ENCODE measurements at regions not wholly inside any gene's neighbourhood (a gene's known extent, or its start where the extent isn't known, plus 50 kb on each side); places are given as distances from the start of the nearest gene placed in this dataset.

DNA sequence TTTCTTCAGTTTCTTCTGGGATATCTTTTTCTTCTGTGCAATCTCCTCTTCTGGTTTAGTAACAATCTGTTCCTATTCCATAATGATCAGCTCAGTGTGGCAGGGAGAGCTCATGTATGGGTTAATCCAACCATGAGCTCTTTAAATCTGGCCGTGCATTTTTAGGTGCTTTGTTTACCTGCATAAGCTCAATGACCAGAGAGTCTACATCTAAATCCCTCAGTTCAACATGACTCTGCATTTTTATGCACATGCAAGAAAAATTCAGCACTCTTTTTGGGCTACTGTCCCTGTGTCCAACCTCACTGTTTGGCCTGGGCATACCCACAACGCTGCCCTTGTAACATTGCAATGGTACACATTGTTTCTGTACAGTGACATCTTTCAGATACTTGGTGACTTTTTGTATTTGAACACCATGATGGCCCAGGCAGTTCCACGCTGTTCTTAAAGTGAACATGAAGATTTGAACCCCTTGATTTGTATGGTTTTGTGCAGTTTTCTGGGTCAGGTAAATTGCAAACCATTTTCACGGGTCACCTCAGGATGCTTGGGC, 243.3 kb upstream of the SRRM4 start:
- H3K4me1 ChIP-seq (ENCODE audit: control insufficient read depth in 2 of 2, insufficient read depth in 2 of 2, low read length in 1 of 2): no peaks in the 10 kb centered on the region
- no peaks in the 10 kb centered on the region for H3K36me3 ChIP-seq (ENCODE audit: control insufficient read depth in 2 of 2, insufficient read depth in 2 of 2, low read length in 1 of 2)
- 68 to 70% methylated on average over 4 of the region's 4 CpGs for WGBS, 2 donors
- H3K4me3 ChIP-seq (ENCODE audit: low read depth in 1 of 2, low read length in 2 of 2): no peak overlapping the region
- H3K27me3 ChIP-seq (ENCODE audit: control insufficient read depth in 1 of 2, insufficient read depth in 2 of 2, low read length in 2 of 2): no peaks in the 10 kb centered on the region
- H3K9me3 ChIP-seq (ENCODE audit: control insufficient read depth in 2 of 2, insufficient read depth in 1 of 2, low read depth in 1 of 2, low read length in 1 of 2): peaks cover 0 to 3% of the 10 kb centered on the region in 2 donors
- no peak overlapping the region for H3K27ac ChIP-seq (ENCODE audit: low read depth in 2 of 2, low read length in 1 of 2)

DNA sequence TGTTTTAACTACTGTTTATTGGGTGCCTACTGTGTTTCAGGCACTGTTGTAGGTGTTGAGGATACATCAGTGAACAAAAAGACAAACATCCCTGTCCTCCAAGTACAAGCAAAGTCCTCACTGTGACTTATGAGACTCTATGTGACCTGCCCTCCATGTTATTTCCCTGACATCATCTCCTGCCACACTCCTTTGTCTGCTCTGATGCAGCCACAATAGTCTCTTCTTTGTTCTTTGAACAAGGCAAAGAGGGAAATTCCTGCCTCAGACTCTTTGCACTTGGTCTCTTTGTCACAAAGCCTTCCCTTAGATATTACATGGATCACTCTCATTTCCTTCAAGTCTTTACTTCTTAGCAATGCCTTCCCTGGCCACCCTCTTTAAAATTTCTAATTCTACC, 240.1 kb upstream of the SRRM4 start:
- no peak overlapping the region for H3K27ac ChIP-seq (ENCODE audit: low read depth in 2 of 2, low read length in 1 of 2)

DNA sequence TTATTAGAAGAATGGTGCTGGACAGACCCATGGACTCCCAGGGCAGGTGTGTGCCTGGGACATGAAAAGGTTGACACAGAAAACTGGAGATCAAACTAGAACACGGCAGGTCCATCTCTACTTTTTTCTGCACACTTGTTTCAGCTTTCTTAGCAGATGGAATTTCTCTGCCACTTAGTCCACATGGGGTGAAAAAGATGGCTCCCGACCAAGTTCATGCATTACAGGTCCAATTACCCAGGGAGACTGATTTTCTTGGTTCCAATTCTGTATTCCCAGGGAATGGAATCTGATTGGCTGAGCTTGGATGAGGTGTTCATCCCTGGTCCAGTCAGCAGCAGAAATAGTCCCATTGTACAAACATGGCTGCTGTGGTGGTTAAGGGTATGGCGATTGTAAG, 238.9 kb upstream of the SRRM4 start:
- no peaks in the 10 kb centered on the region for H3K4me1 ChIP-seq (ENCODE audit: control insufficient read depth in 2 of 2, insufficient read depth in 2 of 2, low read length in 1 of 2)
- no peak overlapping the region for H3K27ac ChIP-seq (ENCODE audit: low read depth in 2 of 2, low read length in 1 of 2)
- no peaks in the 10 kb centered on the region for H3K9me3 ChIP-seq (ENCODE audit: control insufficient read depth in 2 of 2, insufficient read depth in 1 of 2, low read depth in 1 of 2, low read length in 1 of 2)
- 69 to 74% methylated on average over 3 of the region's 3 CpGs for WGBS, 2 donors
- H3K36me3 ChIP-seq (ENCODE audit: control insufficient read depth in 2 of 2, insufficient read depth in 2 of 2, low read length in 1 of 2): no peaks in the 10 kb centered on the region
- H3K27me3 ChIP-seq (ENCODE audit: control insufficient read depth in 1 of 2, insufficient read depth in 2 of 2, low read length in 2 of 2): no peaks in the 10 kb centered on the region
- H3K4me3 ChIP-seq (ENCODE audit: low read depth in 1 of 2, low read length in 2 of 2): no peak overlapping the region

More for the DNA sequence above, 240.1 kb upstream of the SRRM4 start:
- Histone ChIP-seq H3K36me3 (ENCODE audit: control insufficient read depth in 2 of 2, insufficient read depth in 2 of 2, low read length in 1 of 2) (no peaks in the 10 kb centered on the region), H3K4me3 (ENCODE audit: low read depth in 1 of 2, low read length in 2 of 2) (no peak overlapping the region), H3K4me1 (ENCODE audit: control insufficient read depth in 2 of 2, insufficient read depth in 2 of 2, low read length in 1 of 2) (no peaks in the 10 kb centered on the region), H3K9me3 (ENCODE audit: control insufficient read depth in 2 of 2, insufficient read depth in 1 of 2, low read depth in 1 of 2, low read length in 1 of 2) (peaks cover 0 to 3% of the 10 kb centered on the region in 2 donors), H3K27me3 (ENCODE audit: control insufficient read depth in 1 of 2, insufficient read depth in 2 of 2, low read length in 2 of 2) (no peaks in the 10 kb centered on the region)

DNA sequence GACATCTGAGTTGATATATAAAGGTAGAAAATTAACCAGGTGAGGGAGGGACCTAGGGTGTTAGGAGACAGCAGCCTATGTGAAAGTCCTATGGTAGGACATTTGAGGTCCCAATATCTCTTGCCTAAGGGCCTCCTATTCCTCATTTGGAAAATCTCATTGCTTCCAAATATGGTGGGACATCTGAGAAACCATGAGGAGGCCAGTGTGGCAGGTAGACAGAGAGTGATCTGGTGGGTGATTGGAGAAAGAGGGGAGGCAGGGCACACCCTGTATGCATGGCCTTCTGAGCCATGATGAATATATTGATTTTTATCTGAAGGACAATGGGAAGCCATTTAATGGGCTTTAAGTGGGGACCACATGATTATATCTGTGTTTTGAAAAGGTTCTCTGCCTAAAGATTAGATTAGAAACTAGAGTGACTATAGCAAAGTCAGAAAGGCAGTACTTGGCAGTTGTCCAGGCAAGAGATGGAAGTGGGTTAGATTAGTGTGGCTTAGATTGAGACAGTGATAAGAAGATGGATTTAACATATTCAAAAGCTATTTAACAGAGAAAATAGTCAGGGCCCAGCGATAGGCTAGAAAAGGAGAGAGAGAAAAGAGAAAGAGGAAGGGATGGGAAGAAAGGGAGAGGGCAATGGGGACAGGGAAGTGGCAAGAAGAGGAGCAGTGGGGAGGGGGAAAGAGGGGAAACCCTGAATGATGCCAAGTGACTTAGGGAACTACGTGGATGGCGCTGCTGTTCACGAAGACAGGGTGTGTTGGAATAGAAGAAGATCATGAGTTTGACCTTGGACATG, 237.2 kb upstream of the SRRM4 start:
- no peaks in the 10 kb centered on the region for H3K4me1 ChIP-seq (ENCODE audit: control insufficient read depth in 2 of 2, insufficient read depth in 2 of 2, low read length in 1 of 2)
- H3K27ac ChIP-seq (ENCODE audit: low read depth in 2 of 2, low read length in 1 of 2): no peak overlapping the region
- H3K9me3 ChIP-seq (ENCODE audit: control insufficient read depth in 2 of 2, insufficient read depth in 1 of 2, low read depth in 1 of 2, low read length in 1 of 2): no peaks in the 10 kb centered on the region
- H3K27me3 ChIP-seq (ENCODE audit: control insufficient read depth in 1 of 2, insufficient read depth in 2 of 2, low read length in 2 of 2): no peaks in the 10 kb centered on the region
- no peaks in the 10 kb centered on the region for H3K36me3 ChIP-seq (ENCODE audit: control insufficient read depth in 2 of 2, insufficient read depth in 2 of 2, low read length in 1 of 2)
- no peak overlapping the region for H3K4me3 ChIP-seq (ENCODE audit: low read depth in 1 of 2, low read length in 2 of 2)
- 75 to 78% methylated on average over 4 of the region's 4 CpGs for WGBS, 2 donors

DNA sequence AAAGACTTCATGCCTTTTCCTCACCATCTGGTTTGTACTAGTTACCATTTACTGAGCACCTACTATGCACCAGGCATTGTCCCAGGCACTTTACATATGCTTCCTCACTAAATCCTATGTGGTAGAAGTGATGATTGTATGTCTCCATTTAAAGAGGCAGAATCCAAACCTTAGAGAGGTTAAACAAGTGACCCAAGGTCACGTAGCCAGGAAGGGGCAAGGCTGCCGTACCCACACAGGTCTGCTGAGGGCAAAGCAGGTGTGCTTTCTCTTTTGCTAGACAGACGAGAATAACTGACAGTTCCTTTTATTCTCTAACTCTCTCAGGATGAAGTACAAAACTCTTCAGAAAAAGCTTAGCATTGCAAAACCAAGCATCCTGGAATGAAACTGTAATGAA, 235.2 kb upstream of the SRRM4 start:
- no peak overlapping the region for H3K27ac ChIP-seq (ENCODE audit: low read depth in 2 of 2, low read length in 1 of 2)
- no peaks in the 10 kb centered on the region for H3K4me1 ChIP-seq (ENCODE audit: control insufficient read depth in 2 of 2, insufficient read depth in 2 of 2, low read length in 1 of 2)
- H3K36me3 ChIP-seq (ENCODE audit: control insufficient read depth in 2 of 2, insufficient read depth in 2 of 2, low read length in 1 of 2): no peaks in the 10 kb centered on the region
- no peaks in the 10 kb centered on the region for H3K27me3 ChIP-seq (ENCODE audit: control insufficient read depth in 1 of 2, insufficient read depth in 2 of 2, low read length in 2 of 2)
- WGBS, 2 donors: 65 to 66% methylated on average over 3 of the region's 3 CpGs
- no peak overlapping the region for H3K4me3 ChIP-seq (ENCODE audit: low read depth in 1 of 2, low read length in 2 of 2)
- no peaks in the 10 kb centered on the region for H3K9me3 ChIP-seq (ENCODE audit: control insufficient read depth in 2 of 2, insufficient read depth in 1 of 2, low read depth in 1 of 2, low read length in 1 of 2)

DNA sequence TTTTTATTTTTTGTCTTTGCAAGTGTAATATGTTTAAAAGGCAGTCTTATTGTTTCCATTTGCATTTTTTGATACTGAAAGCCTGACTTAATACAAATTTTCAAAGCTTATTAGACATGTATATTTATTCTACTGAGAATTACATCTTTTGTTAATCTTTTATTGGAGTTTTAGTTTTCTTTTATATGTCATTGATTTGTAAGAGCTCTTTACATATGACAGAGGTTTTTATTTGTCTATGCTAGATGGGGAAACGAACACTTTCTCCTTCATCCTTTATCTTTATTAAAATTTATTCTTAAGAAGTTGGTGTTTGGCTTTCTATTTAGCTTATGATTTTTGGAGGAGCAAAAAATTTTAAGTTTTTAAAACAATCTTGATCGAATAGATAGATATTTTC, 234.4 kb upstream of the SRRM4 start:
- H3K27me3 ChIP-seq (ENCODE audit: control insufficient read depth in 1 of 2, insufficient read depth in 2 of 2, low read length in 2 of 2): no peaks in the 10 kb centered on the region
- 59 to 62% methylated on average over 2 of the region's 2 CpGs for WGBS, 2 donors
- no peaks in the 10 kb centered on the region for H3K36me3 ChIP-seq (ENCODE audit: control insufficient read depth in 2 of 2, insufficient read depth in 2 of 2, low read length in 1 of 2)
- H3K27ac ChIP-seq (ENCODE audit: low read depth in 2 of 2, low read length in 1 of 2): no peak overlapping the region
- no peak overlapping the region for H3K4me3 ChIP-seq (ENCODE audit: low read depth in 1 of 2, low read length in 2 of 2)
- H3K9me3 ChIP-seq (ENCODE audit: control insufficient read depth in 2 of 2, insufficient read depth in 1 of 2, low read depth in 1 of 2, low read length in 1 of 2): no peaks in the 10 kb centered on the region
- H3K4me1 ChIP-seq (ENCODE audit: control insufficient read depth in 2 of 2, insufficient read depth in 2 of 2, low read length in 1 of 2): no peaks in the 10 kb centered on the region

DNA sequence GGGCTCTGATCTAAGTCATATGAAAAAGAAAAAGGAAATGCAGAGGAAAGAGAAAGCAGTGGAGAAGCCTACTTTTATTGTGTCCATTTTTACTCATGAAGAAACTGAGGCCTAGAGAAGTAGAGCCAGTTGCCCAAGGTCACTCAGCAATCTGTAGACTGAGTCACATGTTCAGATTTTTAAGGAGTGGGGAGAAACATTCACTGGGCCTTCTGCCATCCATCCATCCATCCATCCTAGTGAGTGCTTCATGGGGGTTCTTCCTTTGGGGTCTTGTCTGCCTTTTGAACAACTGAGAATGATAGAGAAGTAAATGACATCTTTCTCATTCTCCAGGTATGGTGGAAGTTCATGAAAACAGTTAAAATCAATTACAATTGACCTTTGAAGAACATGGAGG, 233.6 kb upstream of the SRRM4 start:
- Histone ChIP-seq H3K4me3 (ENCODE audit: low read depth in 1 of 2, low read length in 2 of 2) (no peak overlapping the region), H3K36me3 (ENCODE audit: control insufficient read depth in 2 of 2, insufficient read depth in 2 of 2, low read length in 1 of 2) (no peaks in the 10 kb centered on the region), H3K27me3 (ENCODE audit: control insufficient read depth in 1 of 2, insufficient read depth in 2 of 2, low read length in 2 of 2) (no peaks in the 10 kb centered on the region), H3K27ac (ENCODE audit: low read depth in 2 of 2, low read length in 1 of 2) (no peak overlapping the region), H3K4me1 (ENCODE audit: control insufficient read depth in 2 of 2, insufficient read depth in 2 of 2, low read length in 1 of 2) (no peaks in the 10 kb centered on the region), H3K9me3 (ENCODE audit: control insufficient read depth in 2 of 2, insufficient read depth in 1 of 2, low read depth in 1 of 2, low read length in 1 of 2) (no peaks in the 10 kb centered on the region)

DNA sequence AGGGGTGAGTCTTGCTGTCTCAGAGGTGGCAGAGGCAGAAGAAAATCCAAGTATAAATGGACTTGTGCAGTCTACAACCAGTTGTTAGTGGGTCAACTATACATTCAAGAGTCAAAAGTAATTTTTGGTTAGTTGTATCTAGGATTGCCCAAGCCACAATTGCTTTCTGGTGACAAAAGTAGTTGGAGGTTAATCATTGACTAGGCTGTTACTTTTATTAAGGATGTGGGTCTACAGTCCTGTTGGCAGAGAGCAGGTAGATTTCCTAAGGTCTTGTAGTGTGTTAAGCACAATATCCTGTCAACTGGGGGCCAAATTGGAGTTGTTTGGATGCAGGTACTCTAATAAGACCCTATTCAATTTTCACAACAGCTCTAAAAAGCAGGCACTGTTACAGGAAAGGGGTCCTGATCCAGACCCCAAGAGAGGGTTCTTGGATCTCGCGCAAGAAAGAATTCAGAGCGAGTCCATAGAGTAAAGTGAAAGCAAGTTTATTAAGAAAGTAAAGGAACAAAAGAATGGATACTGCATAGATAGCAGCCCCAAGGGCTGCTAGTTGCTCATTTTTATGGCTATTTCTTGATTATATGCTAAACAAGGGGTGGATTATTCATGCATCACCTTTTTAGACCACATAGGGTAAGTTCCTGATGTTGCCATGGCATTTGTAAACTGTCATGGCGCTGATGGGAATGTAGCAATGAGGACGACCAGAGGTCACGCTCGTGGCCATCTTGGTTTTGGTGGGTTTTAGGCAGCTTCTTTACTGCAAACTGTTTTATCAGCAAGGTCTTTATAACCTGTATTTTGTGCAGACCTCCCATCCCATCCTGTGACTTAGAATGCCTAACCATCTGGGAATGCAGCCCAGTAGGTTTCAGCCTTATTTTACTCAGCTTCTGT, 232.6 kb upstream of the SRRM4 start:
- no peak overlapping the region for H3K27ac ChIP-seq (ENCODE audit: low read depth in 2 of 2, low read length in 1 of 2)
- H3K4me1 ChIP-seq (ENCODE audit: control insufficient read depth in 2 of 2, insufficient read depth in 2 of 2, low read length in 1 of 2): no peaks in the 10 kb centered on the region
- H3K36me3 ChIP-seq (ENCODE audit: control insufficient read depth in 2 of 2, insufficient read depth in 2 of 2, low read length in 1 of 2): no peaks in the 10 kb centered on the region
- no peak overlapping the region for H3K4me3 ChIP-seq (ENCODE audit: low read depth in 1 of 2, low read length in 2 of 2)
- no peaks in the 10 kb centered on the region for H3K27me3 ChIP-seq (ENCODE audit: control insufficient read depth in 1 of 2, insufficient read depth in 2 of 2, low read length in 2 of 2)
- no peaks in the 10 kb centered on the region for H3K9me3 ChIP-seq (ENCODE audit: control insufficient read depth in 2 of 2, insufficient read depth in 1 of 2, low read depth in 1 of 2, low read length in 1 of 2)
- WGBS, 2 donors: 79 to 85% methylated on average over 7 of the region's 7 CpGs

DNA sequence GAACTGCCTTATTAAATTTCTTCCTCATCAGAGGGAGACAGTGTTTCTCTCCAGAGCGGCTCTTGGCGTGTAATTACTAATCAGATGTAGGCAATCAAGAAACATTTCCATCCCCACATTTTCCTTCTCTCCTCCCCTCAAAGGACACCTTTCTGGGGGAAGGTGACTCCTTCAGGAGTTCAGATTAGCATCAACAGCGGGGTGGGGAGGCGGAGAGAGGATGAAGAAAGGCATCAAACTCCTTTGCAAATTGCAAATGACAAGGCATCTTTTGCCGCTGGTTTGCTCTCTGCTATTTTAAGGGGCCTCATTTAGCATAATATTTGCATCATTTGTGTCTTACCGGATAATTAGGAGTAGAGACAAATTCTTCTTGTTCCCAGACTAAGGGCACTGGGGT, 231.7 kb upstream of the SRRM4 start:
- Histone ChIP-seq H3K36me3 (ENCODE audit: control insufficient read depth in 2 of 2, insufficient read depth in 2 of 2, low read length in 1 of 2) (no peaks in the 10 kb centered on the region), H3K4me3 (ENCODE audit: low read depth in 1 of 2, low read length in 2 of 2) (no peak overlapping the region), H3K4me1 (ENCODE audit: control insufficient read depth in 2 of 2, insufficient read depth in 2 of 2, low read length in 1 of 2) (no peaks in the 10 kb centered on the region), H3K27me3 (ENCODE audit: control insufficient read depth in 1 of 2, insufficient read depth in 2 of 2, low read length in 2 of 2) (no peaks in the 10 kb centered on the region), H3K27ac (ENCODE audit: low read depth in 2 of 2, low read length in 1 of 2) (no peak overlapping the region), H3K9me3 (ENCODE audit: control insufficient read depth in 2 of 2, insufficient read depth in 1 of 2, low read depth in 1 of 2, low read length in 1 of 2) (no peaks in the 10 kb centered on the region)
- 74 to 75% methylated on average over 6 of the region's 6 CpGs for WGBS, 2 donors

Data from esophagus (tissue), 2 donors.